ENCODE measurements at regions not wholly inside any gene's neighbourhood (a gene's known extent, or its start where the extent isn't known, plus 50 kb on each side); places are given as distances from the start of the nearest gene placed in this dataset.

GRCh38 chr6:71049198-71049770 is 92.4 kb upstream of the B3GAT2 start:
- DNase-seq (ENCODE audit: low read depth): no peak
- H3K4me3 ChIP-seq (ENCODE audit: low read depth, low read length): no peak overlapping the region
- TF ChIP-seq CTCF (IDR thresholded peaks at IDR 0.05; ENCODE audit: control insufficient read depth, extremely low read depth, insufficient read depth): no peak

GRCh38 chr6:71053475-71053874 is 96.6 kb upstream of the B3GAT2 start:
- no peak overlapping the region for H3K4me3 ChIP-seq (ENCODE audit: low read depth, low read length)
- TF ChIP-seq CTCF (IDR thresholded peaks at IDR 0.05; ENCODE audit: control insufficient read depth, extremely low read depth, insufficient read depth): no peak
- DNase-seq (ENCODE audit: low read depth): no peak

GRCh38 chr6:71056656-71057055 is 99.8 kb upstream of the B3GAT2 start:
- DNase-seq (ENCODE audit: low read depth): no peak
- H3K4me3 ChIP-seq (ENCODE audit: low read depth, low read length): no peak overlapping the region
- TF ChIP-seq CTCF (IDR thresholded peaks at IDR 0.05; ENCODE audit: control insufficient read depth, extremely low read depth, insufficient read depth): no peak

GRCh38 chr6:71066153-71066552 is 109.3 kb upstream of the B3GAT2 start:
- H3K4me3 ChIP-seq (ENCODE audit: low read depth, low read length): no peak overlapping the region
- no peak for DNase-seq (ENCODE audit: low read depth)
- no peak for TF ChIP-seq CTCF (IDR thresholded peaks at IDR 0.05; ENCODE audit: control insufficient read depth, extremely low read depth, insufficient read depth)

- H3K4me3 ChIP-seq (ENCODE audit: low read depth, low read length): no peak overlapping the region
- no peak for DNase-seq (ENCODE audit: low read depth)
- TF ChIP-seq CTCF (IDR thresholded peaks at IDR 0.05; ENCODE audit: control insufficient read depth, extremely low read depth, insufficient read depth): no peak
Observed at GRCh38 chr6:71067816-71068215, 111.0 kb upstream of the B3GAT2 start.

GRCh38 chr6:71072508-71072907 is 115.6 kb upstream of the B3GAT2 start:
- no peak for TF ChIP-seq CTCF (IDR thresholded peaks at IDR 0.05; ENCODE audit: control insufficient read depth, extremely low read depth, insufficient read depth)
- no peak overlapping the region for H3K4me3 ChIP-seq (ENCODE audit: low read depth, low read length)
- no peak for DNase-seq (ENCODE audit: low read depth)

GRCh38 chr6:71077655-71078054 is 120.8 kb upstream of the B3GAT2 start:
- TF ChIP-seq CTCF (IDR thresholded peaks at IDR 0.05; ENCODE audit: control insufficient read depth, extremely low read depth, insufficient read depth): no peak
- no peak for DNase-seq (ENCODE audit: low read depth)
- no peak overlapping the region for H3K4me3 ChIP-seq (ENCODE audit: low read depth, low read length)
